COLO829 (cell line): ENCODE measurements at regions not wholly inside any gene's neighbourhood (a gene's known extent, or its start where the extent isn't known, plus 50 kb on each side); places are given as distances from the start of the nearest gene placed in this dataset.

Source experiments
- DNase-seq: peaks from one replicate; pipeline ENCODE4 v3.0.0; 2012; ENCODE audit warnings: low spot score

DNA sequence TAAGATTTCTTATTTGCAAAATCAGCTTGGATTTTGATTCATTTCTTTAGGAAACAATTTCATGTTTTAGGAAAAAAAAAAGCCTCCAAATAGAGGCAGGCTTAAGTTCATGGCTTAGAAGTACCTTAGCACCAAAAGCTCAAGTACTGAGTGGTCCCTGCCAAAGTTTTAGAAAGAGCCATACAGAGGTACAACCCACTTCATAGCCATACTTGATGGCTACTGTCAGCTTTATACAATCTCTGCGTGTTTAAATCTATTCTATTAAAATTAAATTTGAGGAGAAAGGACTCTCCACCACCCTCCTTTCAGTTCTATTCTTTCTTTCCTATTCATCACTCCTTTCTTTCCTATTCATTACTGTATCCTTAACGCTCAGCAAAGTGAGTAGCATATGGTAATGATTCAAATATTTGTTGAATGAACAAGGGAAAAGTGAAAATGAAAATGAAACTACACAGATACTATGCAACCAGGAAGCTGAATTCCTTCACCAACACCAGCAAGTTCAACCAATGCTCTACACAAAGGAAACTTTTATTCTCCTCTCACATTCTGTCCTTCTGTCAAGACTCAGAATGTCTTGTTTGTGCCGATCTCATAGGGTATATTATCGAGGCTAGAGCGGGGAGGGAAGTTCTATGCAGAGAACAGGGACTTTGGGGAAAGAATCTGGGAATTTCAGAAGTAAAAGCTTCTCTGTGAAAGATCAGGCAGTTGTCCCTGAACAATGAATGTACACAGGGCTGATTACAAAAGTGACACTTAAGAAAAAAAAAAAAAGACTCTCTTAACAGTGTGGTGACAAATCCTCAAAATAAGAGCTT is 138.6 kb upstream of the SPEF2 start:
- DNase-seq: peak; percentile 66

DNA sequence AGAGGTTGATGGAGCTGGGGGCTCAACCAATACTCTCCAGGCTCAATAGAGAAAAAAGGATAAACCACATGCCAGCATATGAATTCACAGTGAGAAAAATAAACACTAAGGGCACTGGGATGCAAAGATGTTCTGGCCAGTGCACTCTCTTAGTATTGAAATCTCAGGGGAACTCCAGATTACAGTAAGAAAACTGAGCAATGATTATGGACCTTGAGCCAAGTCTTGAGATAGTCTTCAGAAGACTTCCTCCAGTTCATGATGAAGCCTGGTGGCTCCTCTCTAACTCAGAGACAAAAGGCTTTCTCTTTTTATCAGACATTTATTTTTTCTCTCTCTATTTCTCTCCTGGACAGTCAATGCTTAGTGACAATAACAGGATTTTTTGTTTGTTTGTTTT is 139.8 kb upstream of the SPEF2 start:
- no peak for DNase-seq

DNA sequence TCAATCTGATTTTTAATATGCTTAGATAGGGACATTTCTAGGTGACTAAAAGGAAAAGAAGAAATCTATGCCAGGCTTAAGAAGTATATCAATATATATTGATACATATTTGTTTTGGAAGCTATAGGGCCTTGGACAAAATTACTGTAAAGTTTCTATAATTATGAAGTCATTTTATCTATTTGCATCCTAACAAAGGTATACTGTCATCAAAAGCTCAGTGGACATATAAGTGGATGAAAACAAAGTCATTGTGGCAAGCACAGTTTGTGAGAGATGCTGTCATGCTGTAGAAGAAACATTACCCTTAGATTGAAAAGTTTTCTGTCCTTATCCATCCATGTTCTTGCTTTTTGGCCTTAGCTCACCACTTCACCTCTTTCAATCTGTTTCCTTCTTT is 140.3 kb upstream of the SPEF2 start:
- DNase-seq: no peak

DNA sequence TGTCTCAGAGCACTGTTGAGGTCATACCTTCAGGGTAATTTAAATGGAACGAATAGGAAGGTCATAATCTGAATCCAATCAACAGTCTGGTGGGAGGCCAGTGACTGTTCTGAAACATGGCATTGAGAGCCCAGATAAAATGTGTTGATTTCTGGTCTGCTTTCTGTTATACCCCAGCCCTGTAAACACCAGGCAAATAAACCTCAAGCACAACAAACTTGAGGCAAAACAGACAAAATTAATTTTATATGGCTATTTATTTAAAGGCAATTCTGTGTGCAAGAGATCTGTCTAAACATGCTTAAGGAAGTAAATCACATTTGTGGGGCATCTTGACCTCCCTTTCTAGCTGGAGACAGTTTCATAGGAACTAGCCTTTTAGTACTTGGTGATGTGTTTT is 140.9 kb upstream of the SPEF2 start:
- no peak for DNase-seq

DNA sequence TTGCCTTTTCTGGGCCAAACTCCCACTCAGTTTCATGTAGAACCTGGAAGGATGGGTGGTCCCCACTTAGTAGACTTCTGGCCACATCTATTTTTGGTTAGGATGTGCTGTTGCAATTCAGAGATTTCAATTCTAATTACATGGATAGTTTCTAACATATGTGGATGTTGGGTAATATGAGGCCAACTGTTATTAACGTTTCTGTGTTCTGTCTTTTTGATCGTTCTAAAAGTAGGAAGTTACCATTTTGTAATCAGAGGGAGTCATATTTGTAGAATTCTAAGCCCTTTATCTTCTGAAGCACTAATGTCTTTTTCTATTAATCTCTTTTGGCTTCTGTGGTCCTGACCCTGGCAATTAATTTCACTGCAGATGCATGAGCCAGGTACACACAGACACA is 141.6 kb upstream of the SPEF2 start:
- DNase-seq: no peak

DNA sequence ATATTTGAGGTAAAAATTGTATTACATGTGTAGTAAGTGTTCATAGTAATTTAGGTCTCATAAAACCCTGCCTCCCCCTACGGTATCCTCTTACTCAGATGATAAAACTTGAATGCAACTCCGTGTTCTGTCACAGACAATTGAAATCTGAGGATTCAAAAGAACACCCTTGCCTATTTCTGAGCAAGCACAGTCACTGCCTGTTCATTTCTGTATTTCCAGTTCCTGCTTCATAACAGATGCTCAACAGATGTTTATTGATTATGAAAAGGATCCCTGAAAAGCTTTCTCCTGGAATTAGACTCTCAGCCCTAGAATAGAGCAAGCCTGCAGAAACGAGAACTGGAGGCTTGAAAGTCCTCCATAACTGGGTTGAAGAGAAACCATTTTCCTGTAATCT is 144.1 kb upstream of the SPEF2 start:
- DNase-seq: no peak

DNA sequence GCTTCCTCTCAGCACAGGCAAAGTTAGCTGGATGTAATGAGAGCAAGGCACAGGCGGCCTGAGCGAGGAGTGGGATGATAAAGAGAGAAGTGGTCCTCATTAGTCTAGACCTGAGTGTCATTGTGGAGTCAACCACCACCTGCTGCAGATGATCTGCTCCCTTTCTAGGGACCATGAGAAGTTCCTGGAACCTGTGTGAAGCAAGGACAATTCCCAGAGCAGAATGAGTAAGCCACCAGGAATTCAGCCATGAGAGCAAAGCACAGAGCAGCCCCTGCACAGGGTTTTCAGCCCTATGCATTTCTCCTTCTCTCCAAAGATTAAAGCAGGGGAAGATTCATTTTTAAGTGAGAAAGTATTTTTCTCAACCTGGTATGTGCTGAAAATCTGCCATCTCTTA is 146.8 kb upstream of the SPEF2 start:
- no peak for DNase-seq

DNA sequence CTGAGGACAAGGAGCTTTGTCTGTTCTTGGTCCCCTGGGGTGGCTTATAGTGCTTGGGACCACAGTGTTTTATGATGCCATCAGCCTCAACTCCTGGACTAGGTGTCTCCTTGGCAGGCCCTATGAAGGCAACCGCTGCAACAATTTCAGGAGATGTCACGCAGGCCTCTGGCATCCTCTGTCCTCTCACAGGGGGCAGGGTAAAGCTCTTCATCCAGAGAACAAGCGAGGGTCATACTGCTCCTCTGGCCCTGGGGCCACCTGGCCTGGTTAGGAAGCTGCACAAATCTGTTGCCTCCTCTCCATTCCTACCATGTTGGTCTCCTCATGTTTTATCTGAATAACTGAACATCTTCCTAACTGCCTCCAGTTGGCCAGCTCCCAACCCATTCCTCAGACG is 148.9 kb upstream of the SPEF2 start:
- DNase-seq: no peak

DNA sequence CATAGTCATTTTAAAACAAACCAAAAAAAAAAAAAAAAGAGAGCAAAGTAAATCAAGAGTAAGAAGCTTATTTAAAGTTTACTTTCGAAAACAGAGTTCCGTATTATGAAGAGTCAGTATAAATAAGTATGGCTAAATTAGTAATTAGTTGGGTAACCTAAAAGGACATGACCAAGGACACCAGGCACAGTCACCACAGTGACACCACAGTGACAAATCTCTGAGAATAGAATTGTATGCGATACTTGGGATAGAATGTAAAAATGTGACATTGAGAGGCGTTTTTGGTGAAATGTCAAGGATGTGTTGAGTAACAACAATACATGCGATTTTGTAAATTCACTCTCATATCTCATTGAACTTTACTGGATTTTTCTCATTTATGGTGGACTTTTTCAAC is 150.9 kb upstream of the SPEF2 start:
- DNase-seq: no peak

DNA sequence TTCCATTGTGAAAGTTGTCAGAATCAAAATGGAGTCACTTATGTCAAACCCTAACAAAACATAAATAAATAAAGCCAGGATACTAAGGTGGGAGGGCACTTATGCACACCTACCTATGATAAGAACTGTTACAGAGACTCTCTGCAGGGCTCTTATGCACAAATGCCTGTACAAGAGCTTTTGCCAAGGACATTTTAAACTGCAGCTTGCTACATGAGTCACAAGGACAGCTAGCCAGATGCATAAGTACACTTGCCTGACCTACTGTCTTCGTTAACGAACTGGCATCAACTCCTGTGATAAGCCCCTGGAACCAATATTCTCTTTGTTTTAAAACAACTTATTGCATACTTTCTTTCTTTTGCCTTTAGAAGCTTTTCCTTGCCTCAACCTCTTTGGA is 152.9 kb upstream of the SPEF2 start:
- no peak for DNase-seq

DNA sequence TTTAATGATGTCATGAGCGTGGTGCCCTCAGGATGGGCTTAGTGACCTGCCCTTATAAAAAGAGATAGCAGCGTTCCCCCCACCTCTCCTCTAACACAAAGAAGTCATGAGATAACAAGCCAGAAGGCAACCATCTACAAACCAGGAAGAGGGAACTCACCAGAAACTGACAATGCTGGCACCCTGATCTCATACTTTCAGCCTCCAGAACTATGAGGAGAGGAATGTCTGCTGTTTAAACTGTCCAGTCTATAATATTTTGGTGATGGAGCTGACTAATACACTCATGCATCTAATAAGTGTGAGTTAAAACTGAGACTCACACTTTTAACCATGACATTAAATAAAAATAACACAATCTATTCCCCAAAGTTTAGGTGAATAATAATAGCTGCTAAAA is 156.1 kb upstream of the SPEF2 start:
- DNase-seq: no peak

DNA sequence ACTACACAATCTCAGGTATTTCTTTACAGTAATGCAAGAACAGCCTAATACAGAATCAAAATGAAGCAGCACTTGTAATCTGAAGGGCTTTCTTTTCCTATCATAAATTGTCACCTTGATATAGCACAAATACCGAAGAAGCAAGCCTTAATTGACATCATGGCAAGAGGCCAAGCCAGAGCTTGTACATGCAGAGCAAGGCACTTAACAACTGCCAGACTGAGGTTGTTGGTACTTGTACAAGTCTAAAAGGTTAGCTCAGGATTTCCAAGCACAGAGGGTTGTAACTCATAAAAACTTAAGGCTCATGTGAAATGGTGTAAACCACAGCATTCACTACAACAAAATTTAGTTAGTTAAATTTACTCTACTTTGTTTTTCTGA is 158.8 kb upstream of the SPEF2 start:
- no peak for DNase-seq

DNA sequence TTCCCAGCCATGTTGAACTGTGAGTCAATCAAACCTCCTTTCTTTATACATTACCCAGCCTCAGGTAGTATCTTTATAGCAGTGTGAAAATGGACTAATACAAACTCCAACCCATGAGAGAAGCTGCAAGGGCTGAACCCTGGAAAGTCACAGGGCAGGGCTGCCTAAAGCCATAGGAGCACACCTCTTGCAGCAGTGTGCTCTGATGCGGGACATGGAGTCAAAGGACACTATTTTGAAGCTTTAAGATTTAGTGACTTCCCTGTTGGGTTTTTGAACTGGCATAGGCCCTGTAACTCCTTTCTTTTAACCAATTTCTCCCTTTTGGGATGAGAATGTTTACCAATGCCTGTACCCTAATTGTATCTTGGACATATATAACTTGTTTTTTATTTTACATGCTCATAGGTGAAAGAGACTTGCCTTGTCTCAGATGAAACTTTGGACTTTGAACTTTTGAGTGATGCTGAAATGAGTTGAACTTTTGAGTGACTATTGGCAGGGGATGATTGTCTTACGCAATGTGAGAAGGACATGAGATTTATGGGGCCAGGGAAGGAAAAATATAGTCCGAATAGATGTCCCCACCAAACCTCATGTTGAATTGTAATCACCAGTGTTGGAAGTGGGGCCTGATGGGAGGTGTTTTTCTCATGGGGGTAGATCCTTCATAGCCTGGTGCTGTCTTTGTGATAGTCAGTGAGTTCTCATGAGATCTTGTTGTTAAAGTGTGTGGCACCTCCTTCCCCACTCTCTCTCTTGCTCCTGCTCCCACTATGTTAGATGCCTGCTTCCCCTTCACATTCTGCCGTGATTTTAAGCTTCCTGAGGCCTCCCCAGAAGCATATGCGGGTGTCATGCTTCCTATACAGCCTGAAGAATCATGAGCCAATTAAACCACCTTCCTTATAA is 159.5 kb upstream of the SPEF2 start:
- DNase-seq: no peak

DNA sequence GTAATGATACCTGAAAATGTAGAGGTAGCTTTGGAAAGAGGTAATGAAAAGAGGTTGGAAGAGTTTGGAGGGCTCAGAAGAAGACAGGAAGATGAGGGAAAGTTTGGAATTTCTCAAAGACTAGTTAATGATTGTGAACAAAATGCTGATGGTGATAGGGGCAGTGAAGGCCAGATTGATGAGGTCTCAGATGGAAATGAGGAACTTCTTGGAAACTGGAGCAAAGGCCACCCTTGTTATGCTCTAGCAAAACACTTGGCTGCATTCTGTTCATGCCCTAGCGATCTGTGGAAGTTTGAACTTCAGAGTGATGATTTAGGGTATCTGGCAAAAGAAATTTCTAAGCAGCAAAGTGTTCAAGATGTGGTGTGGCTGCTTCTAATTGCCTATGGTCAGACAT is 161.2 kb upstream of the SPEF2 start:
- no peak for DNase-seq

DNA sequence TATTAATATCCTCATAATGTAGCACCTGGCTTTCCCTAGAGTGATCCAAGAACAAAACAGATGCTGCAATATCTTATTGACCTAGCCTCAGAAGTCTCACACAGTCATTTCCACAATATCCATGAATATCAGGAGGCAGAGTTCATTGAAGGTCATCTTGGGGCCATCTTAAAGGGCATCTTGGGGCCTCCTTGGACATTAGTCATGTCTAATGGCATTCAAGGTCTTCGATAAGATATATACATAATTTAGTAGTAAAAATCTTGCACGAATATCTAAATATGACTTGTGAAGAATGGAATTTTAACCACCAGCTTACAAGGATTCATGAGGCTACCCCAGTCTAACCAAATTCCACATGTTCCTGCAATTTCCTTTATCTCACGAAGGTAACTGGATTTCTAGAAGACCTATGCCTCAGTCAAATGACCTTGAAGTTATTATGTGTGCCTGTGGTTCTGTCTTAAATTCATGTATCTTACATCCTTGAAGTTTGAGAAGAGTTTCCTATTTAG is 163.6 kb upstream of the SPEF2 start:
- DNase-seq: no peak

DNA sequence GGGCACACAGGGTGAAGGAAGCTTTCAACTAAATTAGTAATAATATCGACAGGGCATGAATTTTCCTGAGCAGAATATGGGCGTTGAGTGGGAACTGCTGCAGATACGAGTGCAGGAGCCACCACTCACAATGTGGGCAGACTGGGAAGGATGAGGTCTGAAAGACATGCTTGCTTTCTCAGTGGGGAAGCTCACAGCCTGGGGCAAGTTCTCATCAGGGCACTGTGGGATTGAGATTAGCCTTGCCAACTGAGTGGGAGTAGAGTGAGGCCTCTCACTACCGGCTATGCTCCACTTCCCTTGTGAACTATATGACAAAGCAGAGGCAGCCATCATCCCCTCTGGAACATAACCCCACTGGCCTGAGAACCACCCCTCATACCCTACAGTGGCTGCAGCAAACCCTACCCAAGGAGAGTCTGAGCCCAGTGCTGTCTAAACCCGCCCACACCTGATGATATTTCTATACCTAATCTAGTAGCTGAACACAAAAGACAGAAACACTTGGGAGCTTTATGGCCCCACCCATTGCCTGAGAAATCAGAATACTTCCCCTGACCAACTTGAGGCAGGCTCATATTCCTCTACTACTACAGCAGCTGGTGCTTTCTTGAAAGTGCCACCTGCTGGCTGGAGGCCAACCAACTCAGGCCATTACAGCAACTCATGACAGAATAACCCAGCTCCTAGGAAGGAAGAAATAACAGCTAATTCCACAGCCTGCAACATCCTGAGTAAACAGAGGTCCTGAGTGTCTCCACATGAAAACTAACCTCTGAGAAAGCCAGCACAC is 173.7 kb upstream of the SPEF2 start:
- no peak for DNase-seq

DNA sequence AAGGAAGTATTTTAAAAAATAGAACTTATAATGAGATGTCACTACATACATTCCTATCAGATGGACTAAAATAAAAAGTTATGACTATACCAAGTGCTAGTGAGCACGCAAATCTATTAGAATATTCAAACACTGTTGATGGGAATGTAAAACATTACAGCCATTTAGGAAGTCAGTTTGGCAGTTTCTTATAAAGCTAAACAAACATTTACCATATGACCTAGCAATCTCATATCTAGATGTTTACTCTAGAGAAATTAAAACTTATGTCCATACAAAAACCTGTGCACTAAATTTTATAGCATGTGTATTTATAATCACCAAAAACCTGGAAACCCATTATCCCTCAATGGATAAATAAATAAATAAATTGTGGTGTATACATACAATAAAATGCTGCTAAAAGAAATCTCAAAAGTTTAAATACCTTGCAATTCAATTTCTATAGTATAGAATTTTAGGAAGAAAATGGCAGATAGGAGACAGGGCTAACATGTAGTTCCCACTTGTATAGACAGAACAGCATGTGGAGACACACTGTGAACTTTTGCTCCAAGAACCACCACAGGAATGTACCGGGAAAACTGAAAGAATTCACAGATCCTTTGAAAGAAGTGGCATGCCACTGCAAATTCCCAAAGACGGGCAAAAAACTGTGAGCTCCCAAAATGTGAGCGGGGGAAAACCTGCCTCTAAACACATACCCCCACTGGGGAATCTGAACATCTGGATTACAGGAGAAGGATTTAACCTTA is 174.6 kb upstream of the SPEF2 start:
- no peak for DNase-seq

DNA sequence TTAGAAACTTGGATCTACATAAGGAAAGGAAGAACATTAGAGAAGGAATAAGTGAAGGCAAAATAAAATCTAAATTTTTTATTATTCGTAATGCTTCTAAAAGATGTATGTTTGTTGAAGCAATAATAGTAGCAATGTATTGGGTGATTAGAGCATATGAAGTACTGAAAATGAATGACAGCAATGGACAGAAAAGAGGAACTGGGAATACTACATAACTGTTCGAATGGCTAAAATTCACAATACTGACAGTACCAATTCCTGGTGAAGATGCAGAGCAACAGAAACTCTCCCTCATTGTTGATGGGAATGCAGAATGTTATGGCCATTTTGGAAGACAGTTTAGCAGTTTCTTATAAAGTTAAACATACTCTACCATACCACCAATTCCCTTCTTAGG is 177.3 kb upstream of the SPEF2 start:
- DNase-seq: no peak

DNA sequence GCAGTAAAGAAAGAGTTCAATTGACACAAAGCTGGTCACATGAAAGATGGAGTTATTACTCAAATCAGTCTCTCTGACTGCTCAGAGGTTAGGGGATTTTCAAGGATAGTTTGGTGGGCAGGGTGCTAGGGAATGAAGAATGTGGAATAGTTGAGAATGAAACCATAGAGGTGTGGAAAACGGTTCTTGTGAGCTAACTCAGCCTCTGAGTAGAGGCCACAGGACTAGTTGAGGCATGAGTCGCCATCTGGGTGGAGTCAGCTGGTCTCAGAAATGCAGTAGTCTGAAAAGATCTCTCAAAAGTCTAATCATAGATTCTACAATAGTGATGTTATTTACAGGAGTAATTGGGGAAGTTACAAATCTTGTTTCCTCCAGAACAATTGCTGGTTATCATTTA is 178.9 kb upstream of the SPEF2 start:
- no peak for DNase-seq

DNA sequence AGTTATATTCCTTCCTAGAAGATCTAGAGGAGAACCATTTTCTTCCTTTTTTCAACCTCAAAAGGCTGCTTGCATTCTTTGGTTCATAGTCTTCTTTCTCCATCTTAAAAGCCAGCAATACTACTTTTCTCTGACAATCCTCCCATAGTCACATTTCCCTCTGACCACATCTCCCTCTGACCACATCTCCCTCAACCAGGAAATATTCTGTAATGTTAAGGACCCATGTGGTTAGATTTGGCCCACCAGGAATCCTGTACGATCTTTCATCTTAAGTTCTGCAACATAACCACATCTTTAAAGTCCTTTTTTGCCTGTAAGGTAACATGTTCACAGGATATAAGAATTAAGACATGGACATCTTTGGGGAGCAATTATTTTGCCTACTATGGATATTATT is 179.4 kb upstream of the SPEF2 start:
- DNase-seq: no peak

DNA sequence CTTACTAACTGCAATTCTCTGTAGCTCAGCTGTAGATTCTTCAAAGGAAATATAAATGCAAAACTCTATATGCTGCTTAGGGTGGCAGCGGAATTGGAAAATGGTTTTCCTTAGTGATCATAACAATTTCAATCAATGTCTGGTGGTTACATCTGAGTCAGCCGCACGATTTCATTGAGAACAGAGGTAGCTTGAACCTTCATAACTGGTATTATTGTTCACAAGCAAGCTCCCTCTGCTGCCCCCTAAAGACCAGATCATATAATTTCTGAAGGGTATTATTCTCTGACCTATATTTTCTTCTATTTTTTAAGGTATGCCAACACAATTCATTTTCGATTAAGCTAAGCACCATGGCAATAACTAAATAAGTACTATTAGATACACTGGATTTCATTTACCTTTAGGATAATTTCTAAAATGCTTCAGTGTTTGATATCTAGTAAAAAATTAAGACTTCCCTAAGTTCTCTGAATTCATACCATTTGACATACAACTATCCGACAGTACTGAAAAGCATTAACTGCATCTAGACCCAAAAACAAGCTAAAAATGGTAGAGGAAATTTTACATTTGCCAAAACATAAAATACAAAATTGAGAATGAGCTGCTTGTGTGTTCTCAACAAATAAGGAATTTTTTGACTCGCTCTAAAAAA is 181.1 kb upstream of the SPEF2 start:
- peak; percentile 45 for DNase-seq
